ENCODE measurements at regions not wholly inside any gene's neighbourhood (a gene's known extent, or its start where the extent isn't known, plus 50 kb on each side); places are given as distances from the start of the nearest gene placed in this dataset.

GRCh38 chr1:228818296-228818695 is 83.0 kb downstream of the RHOU start:
- TF ChIP-seq CTCF (IDR thresholded peaks at IDR 0.05 in 4 of 5, conservative IDR thresholded peaks at IDR 0.05 in 1 of 5) (no peak), POLR2A (IDR thresholded peaks at IDR 0.05) (no peak)

All from gastrocnemius medialis (tissue), 4 donors.